ENCODE measurements at regions not wholly inside any gene's neighbourhood (a gene's known extent, or its start where the extent isn't known, plus 50 kb on each side); places are given as distances from the start of the nearest gene placed in this dataset.

DNA sequence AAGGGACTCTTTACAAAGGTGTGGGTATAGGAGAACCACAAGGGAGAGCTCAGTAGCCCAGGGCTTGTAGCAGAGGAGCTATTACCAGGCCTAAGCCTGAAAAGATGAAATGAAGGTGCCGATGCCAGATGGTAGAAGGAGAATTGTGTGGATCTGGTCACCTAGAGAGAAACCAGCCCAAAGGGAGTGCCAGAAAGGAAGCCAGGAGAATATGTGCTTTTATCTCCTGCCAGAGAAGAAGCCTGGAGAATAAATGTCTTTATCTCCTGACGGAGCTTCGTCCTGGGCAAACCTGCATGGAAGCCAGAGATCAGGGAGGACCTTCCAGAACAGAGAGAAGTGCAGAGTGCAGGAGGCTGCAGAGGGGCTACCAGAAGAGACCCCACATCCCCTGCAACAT lies 142.6 kb downstream of the MED10 start:
- no peak for TF ChIP-seq EZH2 (IDR thresholded peaks at IDR 0.05; ENCODE audit: borderline replicate concordance, low read depth, low read length, severe bottlenecking)
- TF ChIP-seq, protein P1, sequence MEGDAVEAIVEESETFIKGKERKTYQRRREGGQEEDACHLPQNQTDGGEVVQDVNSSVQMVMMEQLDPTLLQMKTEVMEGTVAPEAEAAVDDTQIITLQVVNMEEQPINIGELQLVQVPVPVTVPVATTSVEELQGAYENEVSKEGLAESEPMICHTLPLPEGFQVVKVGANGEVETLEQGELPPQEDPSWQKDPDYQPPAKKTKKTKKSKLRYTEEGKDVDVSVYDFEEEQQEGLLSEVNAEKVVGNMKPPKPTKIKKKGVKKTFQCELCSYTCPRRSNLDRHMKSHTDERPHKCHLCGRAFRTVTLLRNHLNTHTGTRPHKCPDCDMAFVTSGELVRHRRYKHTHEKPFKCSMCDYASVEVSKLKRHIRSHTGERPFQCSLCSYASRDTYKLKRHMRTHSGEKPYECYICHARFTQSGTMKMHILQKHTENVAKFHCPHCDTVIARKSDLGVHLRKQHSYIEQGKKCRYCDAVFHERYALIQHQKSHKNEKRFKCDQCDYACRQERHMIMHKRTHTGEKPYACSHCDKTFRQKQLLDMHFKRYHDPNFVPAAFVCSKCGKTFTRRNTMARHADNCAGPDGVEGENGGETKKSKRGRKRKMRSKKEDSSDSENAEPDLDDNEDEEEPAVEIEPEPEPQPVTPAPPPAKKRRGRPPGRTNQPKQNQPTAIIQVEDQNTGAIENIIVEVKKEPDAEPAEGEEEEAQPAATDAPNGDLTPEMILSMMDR (IDR thresholded peaks at IDR 0.05; ENCODE audit: borderline replicate concordance, extremely low read depth, low read length, poor library complexity, severe bottlenecking): no peak
